H9 (cell line): ENCODE measurements at regions not wholly inside any gene's neighbourhood (a gene's known extent, or its start where the extent isn't known, plus 50 kb on each side); places are given as distances from the start of the nearest gene placed in this dataset.

Experiments
- DNase-seq: peaks from one replicate; pipeline ENCODE4 v3.0.0-alpha.2; 2017
- H2AFZ ChIP-seq: one replicate; pipeline ENCODE4 v1.6.1; 2013; ENCODE audit warnings: mild to moderate bottlenecking, low read length, control low read depth, moderate library complexity
- H2AK5ac ChIP-seq: 2 replicates; pipeline ENCODE4 v1.6.1; 2013; ENCODE audit warnings: low read length, control low read depth, mixed read lengths; ENCODE audit not compliant: insufficient read length
- H2BK120ac ChIP-seq: one replicate; pipeline ENCODE4 v1.6.1; 2013; ENCODE audit warnings: low read depth, mild to moderate bottlenecking, low read length, control low read depth, inconsistent platforms; ENCODE audit not compliant: poor library complexity, severe bottlenecking
- H2BK12ac ChIP-seq: 2 replicates; pipeline ENCODE4 v1.6.1; 2013; ENCODE audit warnings: low read length, control low read depth, mixed read lengths, low read depth; ENCODE audit not compliant: insufficient read length
- H2BK15ac ChIP-seq: 2 replicates; pipeline ENCODE4 v1.6.1; 2013; ENCODE audit warnings: low read depth, low read length, control low read depth
- H2BK20ac ChIP-seq: one replicate; pipeline ENCODE4 v1.6.1; 2013; ENCODE audit warnings: low read depth, mild to moderate bottlenecking, low read length, control low read depth, inconsistent platforms; ENCODE audit not compliant: poor library complexity, severe bottlenecking
- H2BK5ac ChIP-seq: 2 replicates; pipeline ENCODE4 v1.6.1; 2013; ENCODE audit warnings: low read length, control low read depth, mixed read lengths; ENCODE audit not compliant: insufficient read length
- H3K14ac ChIP-seq: 2 replicates; pipeline ENCODE4 v1.6.1; 2013; ENCODE audit warnings: low read length, control low read depth; ENCODE audit not compliant: insufficient read depth
- H3K18ac ChIP-seq: 2 replicates; pipeline ENCODE4 v1.6.1; 2013; ENCODE audit warnings: low read depth, mild to moderate bottlenecking, mixed read lengths, low read length, control low read depth; ENCODE audit not compliant: insufficient read length
- H3K23ac ChIP-seq: 2 replicates; pipeline ENCODE4 v1.6.1; 2013; ENCODE audit warnings: low read length, control low read depth, mixed read lengths, low read depth; ENCODE audit not compliant: insufficient read length
- H3K23me2 ChIP-seq: 2 replicates; pipeline ENCODE4 v1.6.1; 2013; ENCODE audit warnings: low read depth, mild to moderate bottlenecking, mixed read lengths, low read length, control low read depth; ENCODE audit not compliant: insufficient read length, poor library complexity, severe bottlenecking
- H3K27ac ChIP-seq: 2 replicates; pipeline ENCODE4 v1.5.1; 2013; ENCODE audit warnings: low read length, control low read depth, mixed read lengths, low read depth; ENCODE audit not compliant: insufficient read length
- H3K27me3 ChIP-seq: 2 replicates; pipeline ENCODE4 v1.6.1; 2013; ENCODE audit warnings: low read length, control low read depth, inconsistent platforms; ENCODE audit not compliant: insufficient read depth
- H3K4ac ChIP-seq: 2 replicates; pipeline ENCODE4 v1.6.1; 2013; ENCODE audit warnings: low read depth, mild to moderate bottlenecking, control low read depth, inconsistent platforms, low read length, moderate library complexity
- H3K4me1 ChIP-seq: 2 replicates; pipeline ENCODE4 v1.6.1; 2013; ENCODE audit warnings: low read length, control low read depth, inconsistent platforms; ENCODE audit not compliant: insufficient read depth
- H3K4me2 ChIP-seq: 2 replicates; pipeline ENCODE4 v1.6.1; 2013; ENCODE audit warnings: low read length, control low read depth, mixed read lengths; ENCODE audit not compliant: insufficient read length, insufficient read depth
- H3K56ac ChIP-seq: 2 replicates; pipeline ENCODE4 v1.6.1; 2013; ENCODE audit warnings: low read depth, mild to moderate bottlenecking, mixed read lengths, low read length, control low read depth; ENCODE audit not compliant: insufficient read length
- H3K79me1 ChIP-seq: 2 replicates; pipeline ENCODE4 v1.6.1; 2013; ENCODE audit warnings: low read depth, mild to moderate bottlenecking, moderate library complexity, low read length, control low read depth, inconsistent platforms; ENCODE audit not compliant: insufficient read depth, poor library complexity, severe bottlenecking
- H3K79me2 ChIP-seq: 2 replicates; pipeline ENCODE4 v1.6.1; 2013; ENCODE audit warnings: low read length, control low read depth, inconsistent platforms; ENCODE audit not compliant: insufficient read depth
- H3K9ac ChIP-seq: 2 replicates; pipeline ENCODE4 v1.6.1; 2013; ENCODE audit warnings: low read length, control low read depth, mixed read lengths; ENCODE audit not compliant: insufficient read length; ENCODE audit errors: extremely low read depth
- H3K9me3 ChIP-seq: one replicate; pipeline ENCODE4 v1.6.1; 2013; ENCODE audit warnings: low read depth, low read length, inconsistent platforms; ENCODE audit not compliant: control insufficient read depth
- H3T11ph ChIP-seq: one replicate; pipeline ENCODE4 v1.6.1; 2013; ENCODE audit warnings: mild to moderate bottlenecking, low read length, control low read depth, inconsistent platforms
- H4K20me1 ChIP-seq: one replicate; pipeline ENCODE4 v1.6.1; 2013; ENCODE audit not compliant: control insufficient read depth, insufficient read length, insufficient read depth
- H4K5ac ChIP-seq: 2 replicates; pipeline ENCODE4 v1.6.1; 2013; ENCODE audit warnings: low read depth, mild to moderate bottlenecking, mixed read lengths, low read length, control low read depth; ENCODE audit not compliant: insufficient read length
- H4K8ac ChIP-seq: replicated peaks from 2 replicates; pipeline ENCODE4 v1.6.1; 2013; ENCODE audit warnings: low read length, control low read depth, mixed read lengths, low read depth; ENCODE audit not compliant: insufficient read length
- H4K91ac ChIP-seq: 2 replicates; pipeline ENCODE4 v1.6.1; 2013; ENCODE audit warnings: low read depth, mild to moderate bottlenecking, moderate library complexity, mixed read lengths, low read length, control low read depth; ENCODE audit not compliant: insufficient read length
- H3K27ac Mint-ChIP-seq, 3 experiments: 2 replicates in 2 of 3; 3 replicates in 1 of 3; pipeline ENCODE4 v1.8.0; 2020 to 2021; ENCODE audit warnings: mixed read lengths in 3 of 3, mild to moderate bottlenecking in 1 of 3, moderate library complexity in 1 of 3
- H3K27me3 Mint-ChIP-seq: 2 replicates; pipeline ENCODE4 v1.8.0; 2021; ENCODE audit warnings: low read depth, mild to moderate bottlenecking, moderate library complexity, mixed read lengths
- H3K36me3 Mint-ChIP-seq, 3 experiments: 2 replicates in 2 of 3; 3 replicates in 1 of 3; pipeline ENCODE4 v1.8.0; 2020 to 2021; ENCODE audit warnings: low read depth in 3 of 3, mixed read lengths in 3 of 3; ENCODE audit not compliant: insufficient read depth in 1 of 3
- H3K4me1 Mint-ChIP-seq, 2 experiments: 2 replicates each; pipeline ENCODE4 v1.8.0; 2020; ENCODE audit warnings: mixed read lengths in 2 of 2
- H3K4me3 Mint-ChIP-seq, 2 experiments: 2 replicates in 1 of 2; 3 replicates in 1 of 2; pipeline ENCODE4 v1.8.0; 2020 to 2021; ENCODE audit warnings: mild to moderate bottlenecking in 2 of 2, mixed read lengths in 2 of 2, moderate library complexity in 1 of 2
- H3K9me3 Mint-ChIP-seq, 2 experiments: 2 replicates in 1 of 2; 3 replicates in 1 of 2; pipeline ENCODE4 v1.8.0; 2020; ENCODE audit warnings: mild to moderate bottlenecking in 2 of 2, mixed read lengths in 2 of 2, moderate library complexity in 1 of 2
- TF ChIP-seq, protein P1 (sequence below): fragments of 200-600 bp; sonication (generic); conservative IDR thresholded peaks from 3 replicates; pipeline ENCODE4 v1.8.0; 2021; ENCODE audit warnings: antibody characterized with exemption, mild to moderate bottlenecking

DNA sequence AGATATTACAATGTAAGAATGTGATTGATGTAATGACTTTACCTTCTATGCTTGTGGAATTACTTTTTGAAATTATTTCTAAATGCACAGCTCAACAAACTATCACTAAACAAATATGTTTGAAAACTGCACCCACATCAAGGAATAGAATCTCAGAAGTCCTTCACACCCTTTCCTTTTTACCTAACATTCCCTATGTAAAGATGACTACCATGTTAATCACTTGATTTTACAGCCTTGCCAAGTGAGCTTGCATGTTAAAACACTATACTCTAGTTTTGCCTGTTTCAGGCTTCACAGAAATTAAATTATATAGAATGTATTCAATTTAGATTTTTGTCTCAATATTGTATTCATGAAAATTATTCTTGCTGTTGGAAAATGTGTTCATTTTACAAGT is 1169.4 kb upstream of the CELF2 start:
- no peak for DNase-seq
- H3K4me1 ChIP-seq = peaks cover 2% of the 10 kb centered on the region; the same call in 1 of the 2 replicates
- peaks cover 45 to 46% of the 10 kb centered on the region in 2 experiments for H3K9me3 Mint-ChIP-seq
- H3K14ac ChIP-seq = no peak overlapping the region
- no peak overlapping the region for H2AK5ac ChIP-seq
- H3K4me1 Mint-ChIP-seq = peaks cover 20 to 23% of the 10 kb centered on the region in 2 experiments
- H3K9me3 ChIP-seq = peaks cover 5% of the 10 kb centered on the region
- TF ChIP-seq, protein P1, sequence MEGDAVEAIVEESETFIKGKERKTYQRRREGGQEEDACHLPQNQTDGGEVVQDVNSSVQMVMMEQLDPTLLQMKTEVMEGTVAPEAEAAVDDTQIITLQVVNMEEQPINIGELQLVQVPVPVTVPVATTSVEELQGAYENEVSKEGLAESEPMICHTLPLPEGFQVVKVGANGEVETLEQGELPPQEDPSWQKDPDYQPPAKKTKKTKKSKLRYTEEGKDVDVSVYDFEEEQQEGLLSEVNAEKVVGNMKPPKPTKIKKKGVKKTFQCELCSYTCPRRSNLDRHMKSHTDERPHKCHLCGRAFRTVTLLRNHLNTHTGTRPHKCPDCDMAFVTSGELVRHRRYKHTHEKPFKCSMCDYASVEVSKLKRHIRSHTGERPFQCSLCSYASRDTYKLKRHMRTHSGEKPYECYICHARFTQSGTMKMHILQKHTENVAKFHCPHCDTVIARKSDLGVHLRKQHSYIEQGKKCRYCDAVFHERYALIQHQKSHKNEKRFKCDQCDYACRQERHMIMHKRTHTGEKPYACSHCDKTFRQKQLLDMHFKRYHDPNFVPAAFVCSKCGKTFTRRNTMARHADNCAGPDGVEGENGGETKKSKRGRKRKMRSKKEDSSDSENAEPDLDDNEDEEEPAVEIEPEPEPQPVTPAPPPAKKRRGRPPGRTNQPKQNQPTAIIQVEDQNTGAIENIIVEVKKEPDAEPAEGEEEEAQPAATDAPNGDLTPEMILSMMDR = no peak
- no peaks in the 10 kb centered on the region for H3K79me1 ChIP-seq
- H3K4me2 ChIP-seq = no peak overlapping the region
- peaks cover 3% of the 10 kb centered on the region; the same call in 1 of the 2 replicates for H3K27me3 Mint-ChIP-seq
- no peak overlapping the region for H3K4me3 Mint-ChIP-seq
- H3K23me2 ChIP-seq = no peaks in the 10 kb centered on the region
- no peak overlapping the region for H3K23ac ChIP-seq
- no peak overlapping the region for H2BK12ac ChIP-seq
- H2AFZ ChIP-seq = no peak overlapping the region
- H3K56ac ChIP-seq = no peak overlapping the region
- H3K79me2 ChIP-seq = no peaks in the 10 kb centered on the region
- H3T11ph ChIP-seq = no peak overlapping the region
- H4K5ac ChIP-seq = no peak overlapping the region
- no peak overlapping the region for H2BK20ac ChIP-seq
- no peak overlapping the region for H2BK120ac ChIP-seq
- H3K36me3 Mint-ChIP-seq = peaks cover 28 to 43% (median 29%) of the 10 kb centered on the region in 3 experiments
- H3K4ac ChIP-seq = no peak overlapping the region
- H3K27ac ChIP-seq = no peak overlapping the region
- no peaks in the 10 kb centered on the region for H3K27me3 ChIP-seq
- H4K91ac ChIP-seq = no peak overlapping the region
- no peak overlapping the region for H3K27ac Mint-ChIP-seq
- no peak overlapping the region for H3K18ac ChIP-seq
- no peak overlapping the region for H3K9ac ChIP-seq
- no peaks in the 10 kb centered on the region for H4K20me1 ChIP-seq
- H2BK15ac ChIP-seq = no peak overlapping the region
- H4K8ac ChIP-seq = no peak overlapping the region
- H2BK5ac ChIP-seq = no peak overlapping the region
